Tibial nerve (tissue), 4 donors: ENCODE measurements at regions not wholly inside any gene's neighbourhood (a gene's known extent, or its start where the extent isn't known, plus 50 kb on each side); places are given as distances from the start of the nearest gene placed in this dataset.

Experiments used
- CTCF ChIP-seq, 5 experiments: fragments of 200-600 bp in 3 of 5; fragments of 450-650 bp in 2 of 5; sonication (generic) in 3 of 5; IDR thresholded peaks; one replicate each; pipeline ENCODE4 v1.5.1; 2016 to 2019; ENCODE audit warnings: antibody characterized with exemption in 5 of 5, mild to moderate bottlenecking in 3 of 5, moderate library complexity in 2 of 5
- EP300 ChIP-seq, 2 donors: sonication (generic); formaldehyde crosslinking; IDR thresholded peaks; one replicate each; pipeline ENCODE4 v1.6.1; 2017; ENCODE audit warnings: antibody characterized with exemption in 2 of 2, mild to moderate bottlenecking in 1 of 2
- POLR2A ChIP-seq, 2 donors: fragments of 450-650 bp; IDR thresholded peaks; one replicate each; pipeline ENCODE4 v1.6.1; 2017; ENCODE audit warnings: antibody characterized with exemption in 2 of 2, mild to moderate bottlenecking in 2 of 2, moderate library complexity in 2 of 2

GRCh38 chr3:159899166-159899565, 89.5 kb upstream of the IL12A start:
- no peak for TF ChIP-seq POLR2A (IDR thresholded peaks at IDR 0.05)
- no peak for TF ChIP-seq CTCF (IDR thresholded peaks at IDR 0.05)
- no peak for TF ChIP-seq EP300 (IDR thresholded peaks at IDR 0.05)
